ENCODE measurements at regions not wholly inside any gene's neighbourhood (a gene's known extent, or its start where the extent isn't known, plus 50 kb on each side); places are given as distances from the start of the nearest gene placed in this dataset.

DNA sequence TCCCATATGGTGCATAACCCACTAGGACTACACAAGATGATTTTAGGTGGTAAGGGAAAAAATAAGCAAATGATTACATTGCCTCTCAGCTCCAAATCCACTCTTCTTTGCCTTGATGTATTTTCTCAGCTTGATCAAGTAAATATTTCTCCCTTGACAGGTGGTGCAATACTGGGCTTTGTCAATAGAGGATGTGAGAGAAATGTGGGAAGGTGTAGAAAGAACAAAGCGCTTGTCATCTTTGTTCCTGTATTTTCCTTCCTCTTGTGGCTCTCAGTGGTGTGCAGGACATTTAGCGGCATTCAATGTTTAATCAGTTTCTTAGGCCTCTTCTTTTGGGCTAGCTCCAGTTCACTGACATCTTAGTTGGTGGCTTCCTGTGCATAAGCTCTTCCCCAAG is 1165.8 kb upstream of the GOT2 start:
- Histone ChIP-seq H3K4me1 (no peaks in the 10 kb centered on the region), H3K27me3 (no peaks in the 10 kb centered on the region), H3K9me3 (no peaks in the 10 kb centered on the region), H3K4me3 (no peak overlapping the region), H3K36me3 (no peaks in the 10 kb centered on the region), H3K27ac (no peak overlapping the region)
- 84% methylated on average over 2 of the region's 2 CpGs for WGBS
- no peak for DNase-seq (ENCODE audit: low spot score in 2 of 2)
- TF ChIP-seq POLR2A (IDR thresholded peaks at IDR 0.05) (no peak), CTCF (IDR thresholded peaks at IDR 0.05) (no peak), EP300 (IDR thresholded peaks at IDR 0.05) (no peak), POLR2AphosphoS5 (IDR thresholded peaks at IDR 0.05) (no peak)

- no peak for DNase-seq (ENCODE audit: low spot score in 2 of 2)
- H3K36me3 ChIP-seq = no peaks in the 10 kb centered on the region
- no peaks in the 10 kb centered on the region for H3K27me3 ChIP-seq
- H3K4me1 ChIP-seq = no peaks in the 10 kb centered on the region
- no peaks in the 10 kb centered on the region for H3K9me3 ChIP-seq
- H3K4me3 ChIP-seq = no peak overlapping the region
- WGBS = 95% methylated on average over 8 of the region's 8 CpGs
- no peak for TF ChIP-seq EP300 (IDR thresholded peaks at IDR 0.05)
- TF ChIP-seq CTCF (IDR thresholded peaks at IDR 0.05) = no peak
- no peak for TF ChIP-seq POLR2AphosphoS5 (IDR thresholded peaks at IDR 0.05)
- no peak for TF ChIP-seq POLR2A (IDR thresholded peaks at IDR 0.05)
- no peak overlapping the region for H3K27ac ChIP-seq
Observed at GRCh38 chr16:59892376-59892775, 1158.3 kb upstream of the GOT2 start.

DNA sequence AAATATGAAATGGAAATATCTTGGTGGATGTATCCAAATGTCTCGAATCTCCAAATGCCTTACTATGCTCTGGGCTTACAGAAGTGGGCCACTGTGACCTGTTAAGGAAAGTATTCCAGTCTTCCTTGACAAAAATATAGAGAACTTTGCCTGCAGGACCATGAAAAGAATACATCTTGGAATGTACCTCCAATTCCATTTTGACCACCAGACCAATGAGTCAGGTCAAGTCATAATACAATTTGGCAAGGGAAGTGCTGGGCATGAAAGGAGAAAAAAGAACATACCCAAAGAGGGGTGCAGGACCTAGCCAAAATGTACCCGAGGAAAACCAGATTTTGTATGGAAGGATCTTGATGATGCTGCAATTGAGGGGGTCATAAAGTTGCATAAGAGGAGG is 1153.7 kb upstream of the GOT2 start:
- H3K9me3 ChIP-seq = no peaks in the 10 kb centered on the region
- 100% methylated on average over 2 of the region's 2 CpGs for WGBS
- no peaks in the 10 kb centered on the region for H3K27me3 ChIP-seq
- no peak overlapping the region for H3K27ac ChIP-seq
- no peaks in the 10 kb centered on the region for H3K4me1 ChIP-seq
- no peak for DNase-seq (ENCODE audit: low spot score in 2 of 2)
- H3K36me3 ChIP-seq = no peaks in the 10 kb centered on the region
- no peak for TF ChIP-seq EP300 (IDR thresholded peaks at IDR 0.05)
- TF ChIP-seq CTCF (IDR thresholded peaks at IDR 0.05) = no peak
- no peak for TF ChIP-seq POLR2AphosphoS5 (IDR thresholded peaks at IDR 0.05)
- no peak for TF ChIP-seq POLR2A (IDR thresholded peaks at IDR 0.05)
- H3K4me3 ChIP-seq = no peak overlapping the region

- H3K4me1 ChIP-seq = no peaks in the 10 kb centered on the region
- no peaks in the 10 kb centered on the region for H3K27me3 ChIP-seq
- H3K36me3 ChIP-seq = no peaks in the 10 kb centered on the region
- TF ChIP-seq CTCF (IDR thresholded peaks at IDR 0.05) (no peak), POLR2AphosphoS5 (IDR thresholded peaks at IDR 0.05) (peak in 1 of 3 donors; percentile 21), EP300 (IDR thresholded peaks at IDR 0.05) (no peak), POLR2A (IDR thresholded peaks at IDR 0.05) (no peak)
- H3K4me3 ChIP-seq = no peak overlapping the region
- DNase-seq (ENCODE audit: low spot score in 2 of 2) = peak in 1 of 2 donors; percentile 66
- H3K9me3 ChIP-seq = no peaks in the 10 kb centered on the region
- no peak overlapping the region for H3K27ac ChIP-seq
- 13% methylated on average over 2 of the region's 2 CpGs for WGBS
Observed at GRCh38 chr16:59886021-59886420, 1151.9 kb upstream of the GOT2 start.

GRCh38 chr16:59881376-59881775 is 1147.3 kb upstream of the GOT2 start:
- 82% methylated on average over 3 of the region's 3 CpGs for WGBS
- Histone ChIP-seq H3K4me1 (no peaks in the 10 kb centered on the region), H3K36me3 (no peaks in the 10 kb centered on the region), H3K27ac (no peak overlapping the region), H3K9me3 (no peaks in the 10 kb centered on the region), H3K4me3 (no peak overlapping the region), H3K27me3 (no peaks in the 10 kb centered on the region)
- TF ChIP-seq CTCF (IDR thresholded peaks at IDR 0.05) (no peak), EP300 (IDR thresholded peaks at IDR 0.05) (no peak), POLR2AphosphoS5 (IDR thresholded peaks at IDR 0.05) (no peak), POLR2A (IDR thresholded peaks at IDR 0.05) (no peak)
- DNase-seq (ENCODE audit: low spot score in 2 of 2) = no peak
